ENCODE measurements at regions not wholly inside any gene's neighbourhood (a gene's known extent, or its start where the extent isn't known, plus 50 kb on each side); places are given as distances from the start of the nearest gene placed in this dataset.

DNA sequence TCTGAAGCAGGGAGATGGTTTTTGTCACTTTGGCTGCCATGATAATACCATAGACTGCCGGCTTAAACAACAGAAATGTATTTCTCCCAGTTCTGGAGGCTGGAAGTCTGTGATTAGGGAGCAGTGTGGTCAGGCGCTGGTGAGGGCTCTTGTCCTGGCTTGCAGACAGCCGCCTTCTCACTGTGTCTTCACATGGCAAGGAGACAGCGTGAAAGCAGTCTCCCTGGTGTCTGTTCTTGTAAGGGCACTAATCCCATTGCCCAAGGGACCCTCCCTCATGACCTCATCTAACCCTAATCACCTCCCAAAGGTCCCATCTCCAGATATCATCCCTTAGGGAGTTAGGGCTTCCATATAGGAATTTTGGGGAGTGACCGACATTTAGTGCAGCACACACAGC, 167.0 kb downstream of the ENGASE start:
- 95 to 96% methylated on average over 4 to 5 of the region's 5 CpGs for WGBS, 2 experiments (ENCODE audit: insufficient coverage in 2 of 2)
- Histone ChIP-seq H3K9me3 (ENCODE audit: control insufficient read depth, low read length) (no peaks in the 10 kb centered on the region), H3K36me3 (ENCODE audit: control insufficient read depth, insufficient read depth, low read length) (no peaks in the 10 kb centered on the region), H3K4me3 (ENCODE audit: extremely low read depth, insufficient read depth, low read length, poor library complexity, severe bottlenecking) (no peak overlapping the region), H3K27ac (ENCODE audit: low read depth, low read length, severe bottlenecking) (no peak overlapping the region), H3K4me1 (ENCODE audit: control insufficient read depth, insufficient read depth, low read length, poor library complexity, severe bottlenecking) (peaks cover 6% of the 10 kb centered on the region)

DNA sequence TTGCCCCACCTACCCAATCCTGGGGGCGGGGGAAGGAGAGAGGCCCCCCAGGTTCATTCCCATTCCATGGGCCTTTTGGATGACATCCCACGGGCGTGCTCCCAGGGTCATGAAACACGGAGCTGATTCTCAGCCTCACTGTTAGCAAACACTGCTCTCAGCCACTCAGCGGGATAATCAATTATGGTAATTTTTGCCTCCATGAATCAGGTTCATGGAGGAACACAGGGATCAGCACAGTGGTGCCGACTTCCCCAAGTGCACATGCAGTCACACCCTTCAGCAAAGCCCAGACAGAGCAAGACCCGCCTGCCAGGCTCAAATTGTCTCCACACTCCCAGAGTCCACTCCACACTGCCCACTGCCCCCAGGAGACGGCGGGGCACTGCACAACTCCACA, 164.6 kb downstream of the ENGASE start:
- H3K9me3 ChIP-seq (ENCODE audit: control insufficient read depth, low read length): no peaks in the 10 kb centered on the region
- H3K4me1 ChIP-seq (ENCODE audit: control insufficient read depth, insufficient read depth, low read length, poor library complexity, severe bottlenecking): no peaks in the 10 kb centered on the region
- no peaks in the 10 kb centered on the region for H3K36me3 ChIP-seq (ENCODE audit: control insufficient read depth, insufficient read depth, low read length)
- no peak overlapping the region for H3K27ac ChIP-seq (ENCODE audit: low read depth, low read length, severe bottlenecking)
- no peak overlapping the region for H3K4me3 ChIP-seq (ENCODE audit: extremely low read depth, insufficient read depth, low read length, poor library complexity, severe bottlenecking)
- 71 to 94% methylated on average over 4 to 5 of the region's 9 CpGs for WGBS, 2 experiments (ENCODE audit: insufficient coverage in 2 of 2)

DNA sequence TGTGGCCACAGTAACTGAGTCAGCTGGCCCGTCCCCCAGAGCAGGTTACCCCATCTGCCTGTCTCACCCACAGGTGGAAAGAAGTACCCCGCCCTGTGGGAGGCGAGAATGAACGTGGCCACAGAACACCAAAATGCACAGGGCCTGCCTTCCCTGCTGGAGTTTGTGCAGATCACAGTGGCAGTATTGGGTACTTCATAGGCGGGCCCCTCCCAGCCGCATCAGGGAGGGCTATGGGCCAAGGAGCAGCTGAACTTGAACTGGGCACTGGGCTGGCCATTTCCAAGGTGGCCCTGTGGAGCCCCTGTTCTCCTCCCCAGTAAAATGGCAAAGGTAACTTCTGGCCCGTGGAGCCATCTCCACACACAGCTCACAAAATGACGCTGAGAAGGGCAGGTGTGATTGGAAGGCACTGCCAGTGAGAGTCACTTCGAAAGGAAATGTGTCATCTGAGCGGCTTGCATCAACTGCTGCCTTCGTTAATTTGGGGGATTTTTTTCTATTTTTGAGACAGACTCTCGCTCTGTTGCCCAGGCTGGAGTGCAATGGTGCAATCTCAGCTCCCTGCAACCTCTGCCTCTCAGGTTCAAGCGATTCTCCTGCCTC, 162.9 kb downstream of the ENGASE start:
- 84 to 91% methylated on average over 10 to 13 of the region's 13 CpGs for WGBS, 2 experiments (ENCODE audit: insufficient coverage in 2 of 2)
- no peaks in the 10 kb centered on the region for H3K36me3 ChIP-seq (ENCODE audit: control insufficient read depth, insufficient read depth, low read length)
- no peak overlapping the region for H3K27ac ChIP-seq (ENCODE audit: low read depth, low read length, severe bottlenecking)
- no peak overlapping the region for H3K4me3 ChIP-seq (ENCODE audit: extremely low read depth, insufficient read depth, low read length, poor library complexity, severe bottlenecking)
- no peaks in the 10 kb centered on the region for H3K9me3 ChIP-seq (ENCODE audit: control insufficient read depth, low read length)
- no peaks in the 10 kb centered on the region for H3K4me1 ChIP-seq (ENCODE audit: control insufficient read depth, insufficient read depth, low read length, poor library complexity, severe bottlenecking)

DNA sequence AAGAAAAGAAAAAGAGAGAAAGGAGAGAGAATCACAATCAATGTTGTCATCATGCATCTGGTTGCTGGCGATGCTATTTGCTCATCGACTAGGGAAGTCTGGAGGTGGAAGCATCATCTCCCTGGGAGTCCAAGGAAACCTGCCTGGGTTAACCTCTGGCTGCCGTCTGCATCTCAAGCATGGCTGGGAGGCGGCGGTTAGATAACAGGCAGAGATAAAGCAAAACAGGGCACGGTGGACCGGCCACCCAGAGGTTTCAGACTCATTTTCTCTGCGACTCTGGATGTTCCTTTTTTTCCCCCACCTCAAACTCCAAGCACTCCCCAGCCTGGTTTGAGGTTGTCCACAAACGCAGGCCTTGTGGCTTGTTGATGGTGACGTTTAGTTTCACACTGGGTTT, 161.2 kb downstream of the ENGASE start:
- Histone ChIP-seq H3K4me1 (ENCODE audit: control insufficient read depth, insufficient read depth, low read length, poor library complexity, severe bottlenecking) (no peaks in the 10 kb centered on the region), H3K36me3 (ENCODE audit: control insufficient read depth, insufficient read depth, low read length) (no peaks in the 10 kb centered on the region), H3K9me3 (ENCODE audit: control insufficient read depth, low read length) (no peaks in the 10 kb centered on the region), H3K27ac (ENCODE audit: low read depth, low read length, severe bottlenecking) (no peak overlapping the region), H3K4me3 (ENCODE audit: extremely low read depth, insufficient read depth, low read length, poor library complexity, severe bottlenecking) (no peak overlapping the region)
- WGBS, 2 experiments (ENCODE audit: insufficient coverage in 2 of 2): 68 to 82% methylated on average over 8 of the region's 10 CpGs

DNA sequence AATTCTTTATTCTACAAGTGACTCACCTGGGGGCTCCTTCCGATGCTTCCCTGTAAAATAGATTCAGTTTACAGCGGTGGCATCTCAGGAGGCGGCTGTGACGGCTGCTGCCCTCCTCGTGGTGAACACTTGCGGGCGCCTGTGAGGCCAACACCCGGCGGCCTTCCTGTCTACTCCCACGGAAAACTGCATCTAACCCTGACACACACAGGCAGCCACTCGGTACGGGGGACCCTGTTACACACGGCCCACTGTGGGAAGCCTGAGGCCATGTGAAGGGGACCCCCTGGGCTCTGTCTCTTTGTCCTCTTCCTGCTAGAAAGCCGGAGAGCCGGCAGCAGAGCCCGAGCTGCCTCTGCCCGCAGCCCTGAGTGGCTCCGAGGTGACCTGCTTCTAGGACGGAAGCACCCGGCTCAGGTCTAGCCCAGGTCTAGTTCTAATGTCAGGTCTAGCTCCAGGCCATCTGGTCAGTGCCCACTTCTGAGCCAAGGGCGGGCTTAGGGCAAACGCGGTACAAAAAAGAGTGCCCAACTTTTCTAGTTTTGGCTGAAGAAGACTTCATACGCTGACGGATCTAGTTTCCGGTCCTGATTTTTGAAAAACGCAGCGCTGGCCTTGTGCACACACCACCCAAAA, 159.4 kb downstream of the ENGASE start:
- 82 to 86% methylated on average over 25 to 28 of the region's 28 CpGs for WGBS, 2 experiments (ENCODE audit: insufficient coverage in 2 of 2)
- H3K4me3 ChIP-seq (ENCODE audit: extremely low read depth, insufficient read depth, low read length, poor library complexity, severe bottlenecking): no peak overlapping the region
- no peaks in the 10 kb centered on the region for H3K9me3 ChIP-seq (ENCODE audit: control insufficient read depth, low read length)
- H3K36me3 ChIP-seq (ENCODE audit: control insufficient read depth, insufficient read depth, low read length): no peaks in the 10 kb centered on the region
- H3K27ac ChIP-seq (ENCODE audit: low read depth, low read length, severe bottlenecking): no peak overlapping the region
- no peaks in the 10 kb centered on the region for H3K4me1 ChIP-seq (ENCODE audit: control insufficient read depth, insufficient read depth, low read length, poor library complexity, severe bottlenecking)

DNA sequence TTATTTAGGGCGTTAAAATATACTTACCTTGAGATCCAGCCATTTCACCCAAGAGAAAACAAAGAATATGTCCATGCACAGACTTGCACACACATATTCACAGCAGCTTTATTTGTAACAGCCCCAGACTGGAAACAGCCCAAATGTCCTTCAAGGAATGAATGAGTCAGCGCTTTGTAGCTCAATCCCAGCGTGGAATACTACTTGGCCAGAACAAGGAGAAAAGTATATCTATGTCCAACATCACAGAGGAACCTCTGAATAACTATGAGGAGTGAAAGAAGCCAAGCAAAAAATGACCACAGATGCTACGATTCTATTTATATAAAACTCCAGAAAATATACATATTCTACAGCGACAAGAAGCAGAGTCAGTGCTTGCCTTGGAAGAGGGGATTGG, 158.3 kb downstream of the ENGASE start:
- H3K4me1 ChIP-seq (ENCODE audit: control insufficient read depth, insufficient read depth, low read length, poor library complexity, severe bottlenecking): peaks cover 4% of the 10 kb centered on the region
- no peaks in the 10 kb centered on the region for H3K9me3 ChIP-seq (ENCODE audit: control insufficient read depth, low read length)
- no peaks in the 10 kb centered on the region for H3K36me3 ChIP-seq (ENCODE audit: control insufficient read depth, insufficient read depth, low read length)
- WGBS, 2 experiments (ENCODE audit: insufficient coverage in 2 of 2): 88 to 100% methylated on average over 1 to 2 of the region's 5 CpGs
- no peak overlapping the region for H3K27ac ChIP-seq (ENCODE audit: low read depth, low read length, severe bottlenecking)
- H3K4me3 ChIP-seq (ENCODE audit: extremely low read depth, insufficient read depth, low read length, poor library complexity, severe bottlenecking): no peak overlapping the region

DNA sequence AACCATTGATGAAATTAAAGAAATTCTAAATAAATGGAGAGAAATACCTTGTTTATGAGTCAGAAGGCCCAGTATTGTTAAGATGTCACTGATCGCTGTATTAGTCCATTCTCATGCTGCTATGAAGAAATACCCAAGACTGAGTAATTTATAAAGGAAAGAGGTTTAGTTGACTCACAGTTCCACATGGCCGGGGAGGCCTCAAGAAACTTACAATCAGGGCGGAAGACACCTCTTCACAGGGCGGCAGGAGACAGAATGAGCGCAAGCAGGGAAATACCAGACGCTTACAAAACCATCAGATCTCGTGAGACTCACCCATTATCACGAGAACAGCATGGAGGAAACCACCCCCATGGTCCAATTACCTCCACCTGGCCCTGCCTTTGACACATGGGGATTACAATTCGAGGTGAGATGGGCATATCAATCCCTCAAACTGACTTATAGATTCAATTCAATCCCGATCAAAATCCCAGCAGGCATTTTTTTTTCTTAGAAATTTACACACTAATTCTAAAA, 157.2 kb downstream of the ENGASE start:
- H3K4me1 ChIP-seq (ENCODE audit: control insufficient read depth, insufficient read depth, low read length, poor library complexity, severe bottlenecking): peaks cover 6% of the 10 kb centered on the region
- no peak overlapping the region for H3K4me3 ChIP-seq (ENCODE audit: extremely low read depth, insufficient read depth, low read length, poor library complexity, severe bottlenecking)
- WGBS, 2 experiments (ENCODE audit: insufficient coverage in 2 of 2): 83 to 86% methylated on average over 5 to 9 of the region's 10 CpGs
- H3K9me3 ChIP-seq (ENCODE audit: control insufficient read depth, low read length): no peaks in the 10 kb centered on the region
- H3K27ac ChIP-seq (ENCODE audit: low read depth, low read length, severe bottlenecking): no peak overlapping the region
- H3K36me3 ChIP-seq (ENCODE audit: control insufficient read depth, insufficient read depth, low read length): no peaks in the 10 kb centered on the region

DNA sequence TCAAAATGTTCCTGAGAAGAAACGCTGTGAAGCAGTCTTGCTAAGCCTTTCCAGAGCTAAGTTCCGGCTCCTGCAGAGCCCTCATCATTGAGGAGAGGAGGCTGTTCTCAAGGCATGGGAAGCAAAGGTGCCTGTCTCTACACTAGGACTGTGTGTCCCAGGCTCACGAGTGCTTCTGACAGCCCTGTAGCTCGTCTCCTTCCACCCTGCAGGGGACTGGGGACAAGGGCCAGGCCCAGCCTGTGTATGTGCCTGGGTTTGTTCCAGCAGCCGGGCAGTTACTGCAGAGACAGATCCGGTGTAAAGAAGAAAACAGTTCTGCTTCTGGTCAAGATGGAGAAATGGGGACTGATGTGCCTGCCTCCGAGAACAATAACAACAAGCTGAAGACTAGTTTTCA, 156.0 kb downstream of the ENGASE start:
- 90% methylated on average over 7 of the region's 7 CpGs for WGBS, 2 experiments (ENCODE audit: insufficient coverage in 2 of 2)
- Histone ChIP-seq H3K9me3 (ENCODE audit: control insufficient read depth, low read length) (no peaks in the 10 kb centered on the region), H3K36me3 (ENCODE audit: control insufficient read depth, insufficient read depth, low read length) (no peaks in the 10 kb centered on the region), H3K4me3 (ENCODE audit: extremely low read depth, insufficient read depth, low read length, poor library complexity, severe bottlenecking) (no peak overlapping the region), H3K4me1 (ENCODE audit: control insufficient read depth, insufficient read depth, low read length, poor library complexity, severe bottlenecking) (peaks cover 6% of the 10 kb centered on the region), H3K27ac (ENCODE audit: low read depth, low read length, severe bottlenecking) (no peak overlapping the region)

DNA sequence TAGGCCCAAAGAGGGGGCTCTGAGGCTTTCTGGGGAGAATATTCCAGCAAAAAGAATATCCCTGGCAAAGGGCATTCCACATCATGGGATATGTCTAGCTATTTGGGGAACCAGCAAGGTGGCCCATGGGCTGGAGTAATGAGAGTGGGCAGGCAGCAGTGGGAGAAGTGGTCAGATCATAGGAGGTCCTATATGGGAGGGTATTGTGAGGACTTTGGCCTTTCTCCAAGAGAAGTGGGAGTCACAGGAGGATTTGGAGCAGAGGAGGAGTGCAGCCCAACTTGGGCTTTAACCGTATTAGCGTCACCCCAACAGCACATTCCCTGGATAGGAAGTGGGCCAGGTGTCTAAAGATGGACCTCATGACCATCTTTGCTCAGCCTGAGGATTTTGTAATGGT, 151.4 kb downstream of the ENGASE start:
- no peaks in the 10 kb centered on the region for H3K36me3 ChIP-seq (ENCODE audit: control insufficient read depth, insufficient read depth, low read length)
- H3K4me1 ChIP-seq (ENCODE audit: control insufficient read depth, insufficient read depth, low read length, poor library complexity, severe bottlenecking): peaks cover 6% of the 10 kb centered on the region
- no peak overlapping the region for H3K27ac ChIP-seq (ENCODE audit: low read depth, low read length, severe bottlenecking)
- 92% methylated on average over 2 of the region's 2 CpGs; no CpG with 5 or more reads in 1 of the 2 experiments for WGBS, 2 experiments (ENCODE audit: insufficient coverage in 2 of 2)
- no peaks in the 10 kb centered on the region for H3K9me3 ChIP-seq (ENCODE audit: control insufficient read depth, low read length)
- H3K4me3 ChIP-seq (ENCODE audit: extremely low read depth, insufficient read depth, low read length, poor library complexity, severe bottlenecking): no peak overlapping the region

DNA sequence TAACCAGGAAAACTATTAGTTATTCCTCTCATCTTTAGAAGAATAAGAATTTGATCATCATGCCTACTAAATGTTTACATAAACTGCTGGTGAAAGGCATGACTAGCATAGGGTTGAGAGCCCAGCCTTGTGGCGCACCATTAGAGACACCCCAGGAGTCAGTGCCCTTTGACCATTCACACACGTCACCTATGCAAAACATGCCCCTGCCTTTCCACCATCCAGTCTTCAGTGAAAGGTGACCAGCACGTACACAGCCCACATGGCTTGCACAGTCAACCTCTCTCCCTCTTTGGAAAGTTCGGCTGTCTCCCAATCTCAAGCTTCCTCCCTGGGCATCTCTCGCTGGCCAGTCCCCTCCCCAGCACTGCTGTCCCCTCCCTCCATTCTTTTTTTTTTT, 150.3 kb downstream of the ENGASE start:
- Histone ChIP-seq H3K27ac (ENCODE audit: low read depth, low read length, severe bottlenecking) (no peak overlapping the region), H3K36me3 (ENCODE audit: control insufficient read depth, insufficient read depth, low read length) (no peaks in the 10 kb centered on the region), H3K4me3 (ENCODE audit: extremely low read depth, insufficient read depth, low read length, poor library complexity, severe bottlenecking) (no peak overlapping the region), H3K4me1 (ENCODE audit: control insufficient read depth, insufficient read depth, low read length, poor library complexity, severe bottlenecking) (peaks cover 14% of the 10 kb centered on the region), H3K9me3 (ENCODE audit: control insufficient read depth, low read length) (no peaks in the 10 kb centered on the region)
- WGBS, 2 experiments (ENCODE audit: insufficient coverage in 2 of 2): 87 to 96% methylated on average over 3 to 5 of the region's 5 CpGs

DNA sequence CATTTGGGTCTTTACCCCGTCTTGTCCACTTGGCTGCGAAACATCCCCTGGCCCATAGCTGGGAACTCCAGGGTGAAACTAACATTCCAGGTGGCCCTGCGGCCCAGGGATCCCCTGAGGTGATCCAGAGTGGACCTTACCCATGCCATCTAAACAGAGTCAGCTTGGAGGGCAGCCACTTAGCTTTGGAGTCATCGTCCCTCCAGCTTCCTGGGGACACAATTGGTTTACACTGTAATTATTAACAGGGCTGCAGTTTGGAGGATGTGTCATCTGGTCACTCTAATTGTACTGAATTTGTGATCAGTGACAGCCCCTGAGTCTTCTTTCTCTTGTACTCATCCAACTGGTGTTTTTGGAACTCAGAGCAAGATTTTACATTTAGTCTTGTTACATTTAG, 149.9 kb downstream of the ENGASE start:
- Histone ChIP-seq H3K9me3 (ENCODE audit: control insufficient read depth, low read length) (no peaks in the 10 kb centered on the region), H3K36me3 (ENCODE audit: control insufficient read depth, insufficient read depth, low read length) (no peaks in the 10 kb centered on the region), H3K4me3 (ENCODE audit: extremely low read depth, insufficient read depth, low read length, poor library complexity, severe bottlenecking) (no peak overlapping the region), H3K27ac (ENCODE audit: low read depth, low read length, severe bottlenecking) (no peak overlapping the region), H3K4me1 (ENCODE audit: control insufficient read depth, insufficient read depth, low read length, poor library complexity, severe bottlenecking) (peaks cover 14% of the 10 kb centered on the region)
- WGBS, 2 experiments (ENCODE audit: insufficient coverage in 2 of 2): 94 to 95% methylated on average over 3 to 4 of the region's 4 CpGs

Data from mesodermal cell (in vitro differentiated cells).